GM12892 (cell line): ENCODE measurements at regions not wholly inside any gene's neighbourhood (a gene's known extent, or its start where the extent isn't known, plus 50 kb on each side); places are given as distances from the start of the nearest gene placed in this dataset.

Source experiments
- POLR2A ChIP-seq: IDR thresholded peaks from 2 replicates; pipeline ENCODE4 v1.6.1; 2011; ENCODE audit warnings: low read depth, low read length, control low read depth
- POLR2AphosphoS5 ChIP-seq: IDR thresholded peaks from 2 replicates; pipeline ENCODE4 v1.6.1; 2011; ENCODE audit warnings: low read depth, low read length, control low read depth
- TAF1 ChIP-seq: IDR thresholded peaks from 2 replicates; pipeline ENCODE4 v1.6.1; 2011; ENCODE audit warnings: low read depth, mild to moderate bottlenecking, control low read depth, low read length, borderline replicate concordance

GRCh38 chr11:19311308-19312030 is 70.7 kb upstream of the E2F8 start:
- no peak for TF ChIP-seq POLR2A
- no peak for TF ChIP-seq POLR2AphosphoS5
- TF ChIP-seq TAF1 = no peak
